ENCODE measurements at regions not wholly inside any gene's neighbourhood (a gene's known extent, or its start where the extent isn't known, plus 50 kb on each side); places are given as distances from the start of the nearest gene placed in this dataset.

DNA sequence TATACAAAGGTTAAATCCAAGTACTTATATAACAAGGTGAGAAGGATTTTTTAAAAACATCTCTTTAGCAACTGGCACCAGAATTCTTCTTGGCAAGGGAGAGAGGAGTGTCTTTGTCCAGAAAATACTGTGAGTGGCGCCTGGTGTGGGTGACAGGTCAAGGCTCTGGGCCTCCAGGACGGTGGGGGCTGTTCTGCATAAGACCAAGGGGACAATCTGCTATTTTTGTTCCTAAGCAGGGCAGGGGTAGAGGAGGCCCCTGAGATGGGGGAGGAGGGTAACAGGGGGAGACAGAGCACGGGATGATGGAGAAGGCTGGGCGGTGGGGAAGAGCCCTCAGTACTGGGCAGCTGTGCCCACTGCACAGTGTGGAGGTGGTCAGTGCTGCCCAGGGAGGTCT, 51.6 kb upstream of the TAF1B start:
- intact Hi-C loops (cut with DNase I): no loop called here
- WGBS: 46% methylated on average over 4 of the region's 4 CpGs
- H3K4me1 ChIP-seq (ENCODE audit: control insufficient read depth, insufficient read depth, low read length): no peaks in the 10 kb centered on the region
- H3K27ac ChIP-seq (ENCODE audit: low read length): peak overlapping the region; percentile 77
- H3K27me3 ChIP-seq (ENCODE audit: control insufficient read depth, insufficient read depth): no peaks in the 10 kb centered on the region
- H3K9me3 ChIP-seq (ENCODE audit: control insufficient read depth, low read length): no peaks in the 10 kb centered on the region
- ATAC-seq (peak; percentile 49 to 79), DNase-seq (peak in 2 of 3 donors; percentile 59 to 74)
- no peak overlapping the region for H3K4me3 ChIP-seq (ENCODE audit: low read length)

DNA sequence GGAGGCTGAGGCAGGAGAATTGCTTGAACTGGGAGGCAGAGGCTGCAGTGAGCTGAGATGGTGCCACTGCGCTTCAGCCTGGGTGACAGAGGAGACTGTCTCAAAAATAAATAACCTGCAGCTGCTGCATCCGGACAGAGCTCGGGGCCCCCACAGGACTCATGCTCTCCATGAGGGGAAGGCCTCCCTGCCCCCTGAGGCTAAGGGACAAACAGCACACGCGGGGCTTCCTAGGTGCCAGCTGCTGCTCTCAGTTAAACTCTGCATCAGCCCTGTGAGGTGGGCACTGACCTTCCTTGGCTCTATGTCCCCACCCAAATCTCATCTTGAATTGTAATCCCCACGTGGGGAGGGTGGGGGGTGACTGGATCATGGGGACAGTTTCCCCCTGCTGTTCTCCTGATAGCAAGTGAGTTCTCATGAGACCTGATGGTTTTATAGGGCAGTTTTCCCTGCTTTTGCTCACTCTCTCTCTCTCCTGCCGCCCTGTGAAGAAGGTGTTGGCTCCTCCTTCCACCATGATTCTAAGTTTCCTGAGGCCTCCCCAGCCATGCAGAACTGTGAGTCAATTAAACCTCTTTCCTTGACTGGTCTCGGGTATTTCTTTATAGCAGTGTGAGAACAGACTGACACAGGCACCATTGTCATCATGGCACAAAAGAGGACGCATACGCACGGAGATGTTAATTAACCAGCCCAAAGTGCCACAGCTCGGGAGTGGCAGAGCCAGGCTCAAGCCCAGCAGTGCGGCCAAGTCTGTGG, 49.9 kb upstream of the TAF1B start:
- no peak overlapping the region for H3K27ac ChIP-seq (ENCODE audit: low read length)
- WGBS: 83% methylated on average over 13 of the region's 13 CpGs
- H3K9me3 ChIP-seq (ENCODE audit: control insufficient read depth, low read length): no peaks in the 10 kb centered on the region
- H3K4me3 ChIP-seq (ENCODE audit: low read length): no peak overlapping the region
- no peaks in the 10 kb centered on the region for H3K4me1 ChIP-seq (ENCODE audit: control insufficient read depth, insufficient read depth, low read length)
- intact Hi-C loops (cut with DNase I): no loop called here
- no peak for DNase-seq
- no peak for ATAC-seq
- no peaks in the 10 kb centered on the region for H3K27me3 ChIP-seq (ENCODE audit: control insufficient read depth, insufficient read depth)
